Kidney tubule cell (primary cell): ENCODE measurements at regions not wholly inside any gene's neighbourhood (a gene's known extent, or its start where the extent isn't known, plus 50 kb on each side); places are given as distances from the start of the nearest gene placed in this dataset.
A peak's percentile ranks its signal among the peaks of the same experiment; 100 is the strongest.

Experiments
- DNase-seq: peaks from one replicate; pipeline ENCODE4 v3.0.0-alpha.2; 2018; ENCODE audit warnings: low spot score

DNA sequence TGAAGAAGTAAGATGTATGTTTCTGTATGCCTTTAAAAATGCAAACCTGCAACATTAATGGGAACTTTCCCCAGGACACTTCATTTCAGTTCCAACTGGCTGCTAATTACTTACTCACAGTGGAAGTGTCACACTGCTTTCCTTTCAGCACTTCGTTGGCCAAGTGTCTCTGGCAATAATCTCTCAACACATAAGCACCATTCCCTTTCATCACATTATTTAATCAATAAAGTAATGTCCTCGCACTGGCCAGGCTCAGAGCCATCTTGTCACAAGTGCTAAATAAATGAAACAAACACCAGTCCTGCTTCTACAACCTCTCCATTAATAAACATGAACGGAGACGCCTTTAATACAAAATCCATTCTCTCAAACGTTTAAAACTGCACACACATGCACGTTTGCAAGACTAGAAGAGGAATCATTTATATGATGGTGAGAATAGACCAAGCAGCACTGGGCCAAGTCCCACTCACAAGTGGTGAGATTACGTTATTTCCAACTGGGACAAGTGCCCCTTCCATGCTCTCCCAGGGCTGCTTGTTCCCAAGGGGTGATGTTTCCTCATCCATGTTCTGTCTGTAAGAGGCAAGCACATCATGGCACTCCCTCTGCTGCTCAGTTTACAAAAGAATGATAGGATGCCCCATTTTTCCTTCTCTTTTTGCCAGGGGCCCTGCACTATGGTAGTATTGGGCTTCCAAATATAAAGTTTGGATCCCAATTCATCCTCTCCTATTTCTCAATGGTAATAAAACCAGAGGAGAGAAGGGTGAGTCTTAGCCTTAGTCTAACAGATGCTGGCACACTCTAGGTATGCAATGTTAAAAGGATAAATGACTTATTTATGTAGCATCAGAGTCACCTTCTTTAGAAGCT lies 56.8 kb upstream of the ETAA1 start:
- DNase-seq = no peak

DNA sequence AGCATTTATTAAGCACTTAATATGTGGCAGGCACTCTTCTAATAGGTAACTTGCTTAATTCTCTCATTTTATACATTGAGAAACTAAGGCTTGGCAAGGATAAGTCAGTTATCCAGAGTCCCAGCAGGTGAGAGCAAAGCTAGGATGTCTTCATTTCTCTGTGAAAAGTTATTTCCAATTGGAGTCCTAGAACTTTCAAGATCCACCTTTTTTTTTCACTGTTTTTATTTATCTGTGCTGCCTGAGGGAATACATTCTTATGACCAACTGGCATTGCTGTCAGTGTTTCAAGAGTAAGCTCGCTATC lies 56.2 kb upstream of the ETAA1 start:
- no peak for DNase-seq

DNA sequence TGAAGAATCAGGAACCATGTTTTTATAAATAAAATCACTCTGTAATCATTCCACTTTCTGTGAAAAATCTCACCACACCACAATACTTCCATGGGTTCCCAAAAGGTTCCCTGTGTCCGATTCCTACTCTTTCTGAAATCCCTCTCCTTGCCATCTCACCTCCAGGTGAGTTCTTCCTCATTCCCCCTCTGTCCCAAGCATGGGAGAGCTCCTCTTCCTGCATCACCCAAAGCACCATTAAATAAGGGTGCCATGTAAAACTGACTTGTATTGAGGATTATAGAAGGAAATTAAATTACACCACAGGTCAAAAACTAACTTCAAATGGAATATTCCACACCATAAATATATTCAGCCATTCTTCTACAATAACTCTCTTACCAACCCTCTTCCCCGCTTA lies 55.8 kb upstream of the ETAA1 start:
- no peak for DNase-seq

DNA sequence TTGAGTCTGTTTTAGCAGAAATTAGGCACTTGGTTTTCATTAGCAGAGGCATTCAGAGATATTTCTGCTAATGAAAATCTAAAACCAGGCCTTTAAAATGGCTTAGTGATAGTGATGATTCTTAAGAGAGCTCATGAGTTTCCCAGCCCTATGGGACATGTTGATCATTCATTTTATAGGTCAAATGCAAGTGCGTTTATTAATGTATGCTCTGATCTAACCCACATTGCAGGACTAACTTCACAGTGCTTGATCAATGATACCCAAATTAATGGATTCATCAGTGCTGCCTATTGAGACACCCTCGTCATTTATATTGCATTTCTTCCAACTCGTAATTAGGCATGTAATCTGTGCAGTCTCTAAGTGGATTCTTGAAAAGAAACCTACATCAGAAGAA lies 54.7 kb upstream of the ETAA1 start:
- no peak for DNase-seq

DNA sequence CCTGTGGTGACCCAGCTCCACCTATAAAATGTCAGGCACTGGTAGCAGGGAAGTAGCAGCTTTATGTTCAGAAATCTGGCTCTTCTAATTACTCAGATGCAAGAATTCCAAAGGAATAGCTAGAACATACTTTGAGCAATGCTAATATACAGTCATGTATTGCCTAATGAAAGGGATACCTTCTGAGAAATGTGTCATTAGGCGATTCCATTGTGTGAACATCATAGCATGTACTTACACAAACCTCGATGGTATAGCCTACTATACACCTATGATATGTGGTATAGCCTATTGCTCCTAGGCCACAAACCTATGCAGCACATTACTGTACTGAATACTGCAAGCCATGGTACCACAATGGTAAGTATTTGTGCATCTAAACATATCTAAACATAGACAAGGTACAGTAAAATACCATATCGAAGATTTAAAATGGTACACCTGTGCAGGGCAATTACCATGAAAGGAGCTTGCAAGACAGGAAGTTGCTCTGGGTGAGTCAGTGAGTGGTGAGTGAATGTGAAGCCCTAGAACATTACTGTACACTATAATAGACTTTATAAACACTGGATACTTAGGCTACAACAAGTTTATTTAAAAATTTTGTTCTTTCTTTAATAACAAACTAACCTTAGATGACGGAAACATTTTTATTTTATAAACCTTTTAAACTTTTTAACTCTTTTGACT lies 50.3 kb upstream of the ETAA1 start:
- DNase-seq = peak; percentile 54
